B cell (primary cell): ENCODE measurements at regions not wholly inside any gene's neighbourhood (a gene's known extent, or its start where the extent isn't known, plus 50 kb on each side); places are given as distances from the start of the nearest gene placed in this dataset.

ENCODE experiments used
- CTCF ChIP-seq: fragments of 200-600 bp; IDR thresholded peaks from one replicate; pipeline ENCODE4 v1.8.0; 2022; ENCODE audit warnings: antibody characterized with exemption, mild to moderate bottlenecking
- EZH2 ChIP-seq: IDR thresholded peaks from 2 replicates; pipeline ENCODE4 v1.6.1; 2012; ENCODE audit warnings: borderline replicate concordance, low read depth, mild to moderate bottlenecking, moderate library complexity, low read length; ENCODE audit not compliant: insufficient read depth, poor library complexity, severe bottlenecking

- no peak for TF ChIP-seq CTCF
- no peak for TF ChIP-seq EZH2
These were observed 128.7 kb upstream of the TOP3B start for GRCh38 chr22:22111267-22111751.
